Fibroblast of lung (primary cell): ENCODE measurements at regions not wholly inside any gene's neighbourhood (a gene's known extent, or its start where the extent isn't known, plus 50 kb on each side); places are given as distances from the start of the nearest gene placed in this dataset.

Experiments
- EZH2 ChIP-seq: IDR thresholded peaks from 2 replicates; pipeline ENCODE4 v1.5.1; 2012; ENCODE audit warnings: low read length, control low read depth, mild to moderate bottlenecking; ENCODE audit errors: missing control alignments
- TF ChIP-seq, protein P1 (sequence below), 2 donors: IDR thresholded peaks in 1 of 2; conservative IDR thresholded peaks in 1 of 2; 1 replicate in 1 of 2; 2 replicates in 1 of 2; pipeline ENCODE4 v1.5.1; 2011 to 2012; ENCODE audit warnings: low read length in 2 of 2, control low read depth in 1 of 2, inconsistent platforms in 1 of 2, low read depth in 1 of 2, mild to moderate bottlenecking in 1 of 2

DNA sequence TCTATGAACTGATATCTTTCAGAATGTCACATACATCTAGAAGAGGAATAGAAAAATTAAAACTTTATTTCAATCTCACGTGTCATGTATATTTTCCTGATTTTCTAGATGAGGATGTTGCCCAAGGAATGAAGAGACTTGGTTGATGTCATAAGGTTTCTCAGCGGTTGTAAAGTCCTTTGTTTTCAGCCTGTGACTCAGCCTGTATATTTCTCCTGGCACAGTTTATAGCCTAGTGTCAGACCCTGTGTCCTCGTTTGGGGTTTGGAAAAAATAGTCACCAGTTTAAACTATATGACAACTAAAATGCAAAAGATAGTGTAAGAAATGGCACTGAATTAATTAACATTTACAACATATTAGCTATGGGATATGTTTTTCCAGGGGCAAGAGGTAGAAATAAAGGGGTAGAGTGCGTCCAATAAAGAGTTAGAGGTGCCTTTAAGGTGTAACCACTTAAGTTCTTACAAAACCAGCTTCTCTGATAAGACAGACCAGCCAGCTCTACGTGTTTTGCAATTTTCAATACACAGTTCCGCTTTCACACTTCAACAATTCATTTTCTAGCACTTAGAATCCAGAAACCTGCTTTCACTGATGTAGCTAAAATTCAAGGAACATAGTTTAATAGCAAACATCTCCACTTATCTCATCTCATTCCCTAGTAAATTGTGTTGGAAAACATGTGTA is 1432.6 kb upstream of the TENM4 start:
- TF ChIP-seq, protein P1, sequence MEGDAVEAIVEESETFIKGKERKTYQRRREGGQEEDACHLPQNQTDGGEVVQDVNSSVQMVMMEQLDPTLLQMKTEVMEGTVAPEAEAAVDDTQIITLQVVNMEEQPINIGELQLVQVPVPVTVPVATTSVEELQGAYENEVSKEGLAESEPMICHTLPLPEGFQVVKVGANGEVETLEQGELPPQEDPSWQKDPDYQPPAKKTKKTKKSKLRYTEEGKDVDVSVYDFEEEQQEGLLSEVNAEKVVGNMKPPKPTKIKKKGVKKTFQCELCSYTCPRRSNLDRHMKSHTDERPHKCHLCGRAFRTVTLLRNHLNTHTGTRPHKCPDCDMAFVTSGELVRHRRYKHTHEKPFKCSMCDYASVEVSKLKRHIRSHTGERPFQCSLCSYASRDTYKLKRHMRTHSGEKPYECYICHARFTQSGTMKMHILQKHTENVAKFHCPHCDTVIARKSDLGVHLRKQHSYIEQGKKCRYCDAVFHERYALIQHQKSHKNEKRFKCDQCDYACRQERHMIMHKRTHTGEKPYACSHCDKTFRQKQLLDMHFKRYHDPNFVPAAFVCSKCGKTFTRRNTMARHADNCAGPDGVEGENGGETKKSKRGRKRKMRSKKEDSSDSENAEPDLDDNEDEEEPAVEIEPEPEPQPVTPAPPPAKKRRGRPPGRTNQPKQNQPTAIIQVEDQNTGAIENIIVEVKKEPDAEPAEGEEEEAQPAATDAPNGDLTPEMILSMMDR (conservative IDR thresholded peaks at IDR 0.05 in 1 of 2, IDR thresholded peaks at IDR 0.05 in 1 of 2; ENCODE audit: low read depth in 1 of 2, low read length in 2 of 2): no peak
- TF ChIP-seq EZH2: no peak
